Keratinocyte (primary cell): ENCODE measurements at regions not wholly inside any gene's neighbourhood (a gene's known extent, or its start where the extent isn't known, plus 50 kb on each side); places are given as distances from the start of the nearest gene placed in this dataset.

Experiments
- DNase-seq: peaks from one replicate; pipeline ENCODE4 v3.0.0-alpha.2; 2011; ENCODE audit warnings: low read depth, missing footprints, low spot score
- FAIRE-seq: peaks from 2 replicates; lab custom pipeline; 2011; peaks lifted over from hg19 to GRCh38; lab: Jason Lieb, UNC
- H2AFZ ChIP-seq: 2 replicates; pipeline ENCODE4 v1.6.0; 2012; ENCODE audit warnings: low read length, control low read depth, inconsistent platforms; ENCODE audit not compliant: control insufficient read depth
- H3K27ac ChIP-seq: 2 replicates; pipeline ENCODE4 v1.5.1; 2011; ENCODE audit warnings: low read length; ENCODE audit not compliant: control insufficient read depth, insufficient read depth
- H3K27me3 ChIP-seq: 3 replicates; pipeline ENCODE4 v1.6.0; 2011; ENCODE audit warnings: low read length; ENCODE audit not compliant: control insufficient read depth, insufficient read depth; ENCODE audit errors: extremely low read depth
- H3K36me3 ChIP-seq, 2 experiments: 2 replicates in 1 of 2; 3 replicates in 1 of 2; pipeline ENCODE4 v1.5.1; 2011; ENCODE audit warnings: low read length in 2 of 2, mild to moderate bottlenecking in 1 of 2; ENCODE audit not compliant: control insufficient read depth in 2 of 2, insufficient read depth in 2 of 2; ENCODE audit errors: extremely low read depth in 1 of 2
- H3K4me1 ChIP-seq: 3 replicates; pipeline ENCODE4 v1.5.1; 2011; ENCODE audit warnings: low read length; ENCODE audit not compliant: control insufficient read depth, insufficient read depth; ENCODE audit errors: extremely low read depth
- H3K4me2 ChIP-seq: 3 replicates; pipeline ENCODE4 v1.6.0; 2011; ENCODE audit warnings: low read depth, low read length; ENCODE audit not compliant: control insufficient read depth, insufficient read depth; ENCODE audit errors: extremely low read depth
- H3K4me3 ChIP-seq, 3 experiments: fragments of 200-600 bp in 1 of 3; sonication (generic) in 1 of 3; 2 replicates in 2 of 3; 3 replicates in 1 of 3; pipeline ENCODE4 v1.5.1; 2011 to 2016; ENCODE audit warnings: low read length in 3 of 3, mild to moderate bottlenecking in 3 of 3, control low read depth in 2 of 3, inconsistent platforms in 1 of 3, low read depth in 1 of 3, mixed read lengths in 1 of 3, mixed run types in 1 of 3, moderate library complexity in 1 of 3; ENCODE audit not compliant: control insufficient read depth in 2 of 3, insufficient read depth in 2 of 3; ENCODE audit errors: extremely low read depth in 1 of 3
- H3K79me2 ChIP-seq: 2 replicates; pipeline ENCODE4 v1.6.0; 2012; ENCODE audit warnings: low read length; ENCODE audit not compliant: control insufficient read depth, insufficient read depth
- H3K9ac ChIP-seq: 3 replicates; pipeline ENCODE4 v1.6.0; 2011; ENCODE audit warnings: low read length; ENCODE audit not compliant: control insufficient read depth, insufficient read depth; ENCODE audit errors: extremely low read depth
- H3K9me1 ChIP-seq: 3 replicates; pipeline ENCODE4 v1.6.0; 2011; ENCODE audit warnings: low read length; ENCODE audit not compliant: control insufficient read depth, insufficient read depth; ENCODE audit errors: extremely low read depth
- H3K9me3 ChIP-seq: 2 replicates; pipeline ENCODE4 v1.5.1; 2012; ENCODE audit warnings: low read depth, low read length; ENCODE audit not compliant: control insufficient read depth
- H4K20me1 ChIP-seq: 3 replicates; pipeline ENCODE4 v1.6.0; 2011; ENCODE audit warnings: low read length; ENCODE audit not compliant: control insufficient read depth, insufficient read depth; ENCODE audit errors: extremely low read depth
- EZH2 ChIP-seq: IDR thresholded peaks from one replicate; pipeline ENCODE4 v1.6.1; 2012; ENCODE audit warnings: inconsistent platforms, mild to moderate bottlenecking, low read length, moderate library complexity
- dilution Hi-C: fragments of 300-500 bp; cut with MboI; formaldehyde crosslinking; loops from one replicate; pipeline ENCODE4 v1.7.0; 2020; ENCODE audit warnings: low sequenced_read_pairs; ENCODE audit not compliant: extremely low pct_ligation_motif_present
- TF ChIP-seq, protein P1 (sequence below), 3 experiments: IDR thresholded peaks in 1 of 3; conservative IDR thresholded peaks in 1 of 3; optimal IDR thresholded peaks in 1 of 3; 2 replicates in 2 of 3; 3 replicates in 1 of 3; pipeline versions ENCODE3 to v1.5.1; 2011; ENCODE audit warnings: low read length in 3 of 3, mild to moderate bottlenecking in 3 of 3, moderate library complexity in 2 of 3, control low read depth in 1 of 3, inconsistent platforms in 1 of 3; ENCODE audit not compliant: insufficient read depth in 2 of 3; ENCODE audit errors: extremely low read depth in 1 of 3

DNA sequence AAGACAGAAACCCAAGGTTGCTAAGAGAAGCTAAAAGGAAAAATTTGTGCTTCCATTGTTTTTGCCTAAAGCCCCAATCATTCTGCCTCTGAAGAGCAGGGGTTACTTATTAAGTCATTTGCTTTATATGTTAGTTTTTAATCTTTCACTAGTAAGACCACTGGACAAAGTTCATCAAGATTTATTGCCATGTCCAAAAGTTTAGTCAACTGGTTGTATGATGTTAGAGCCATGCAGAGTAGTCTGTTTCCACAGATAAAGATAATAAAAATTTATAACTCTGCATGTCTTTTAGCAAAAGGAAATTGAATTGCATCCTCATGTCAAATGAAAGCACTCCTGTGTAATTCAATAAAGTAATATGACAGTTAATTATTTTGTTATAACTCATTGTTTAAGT is 75.8 kb upstream of the PRKG2 start:
- Histone ChIP-seq H3K9me3 (no peaks in the 10 kb centered on the region), H3K4me1 (no peaks in the 10 kb centered on the region), H3K36me3 (no peaks in the 10 kb centered on the region), H2AFZ (no peak overlapping the region), H4K20me1 (no peaks in the 10 kb centered on the region), H3K4me2 (no peak overlapping the region), H3K27ac (no peak overlapping the region), H3K9ac (no peak overlapping the region), H3K79me2 (no peaks in the 10 kb centered on the region), H3K9me1 (no peaks in the 10 kb centered on the region), H3K27me3 (peaks cover 4% of the 10 kb centered on the region), H3K4me3 (no peak overlapping the region)
- no peak for DNase-seq
- dilution Hi-C loops: no loop called here
- TF ChIP-seq EZH2: no peak
- TF ChIP-seq, protein P1, sequence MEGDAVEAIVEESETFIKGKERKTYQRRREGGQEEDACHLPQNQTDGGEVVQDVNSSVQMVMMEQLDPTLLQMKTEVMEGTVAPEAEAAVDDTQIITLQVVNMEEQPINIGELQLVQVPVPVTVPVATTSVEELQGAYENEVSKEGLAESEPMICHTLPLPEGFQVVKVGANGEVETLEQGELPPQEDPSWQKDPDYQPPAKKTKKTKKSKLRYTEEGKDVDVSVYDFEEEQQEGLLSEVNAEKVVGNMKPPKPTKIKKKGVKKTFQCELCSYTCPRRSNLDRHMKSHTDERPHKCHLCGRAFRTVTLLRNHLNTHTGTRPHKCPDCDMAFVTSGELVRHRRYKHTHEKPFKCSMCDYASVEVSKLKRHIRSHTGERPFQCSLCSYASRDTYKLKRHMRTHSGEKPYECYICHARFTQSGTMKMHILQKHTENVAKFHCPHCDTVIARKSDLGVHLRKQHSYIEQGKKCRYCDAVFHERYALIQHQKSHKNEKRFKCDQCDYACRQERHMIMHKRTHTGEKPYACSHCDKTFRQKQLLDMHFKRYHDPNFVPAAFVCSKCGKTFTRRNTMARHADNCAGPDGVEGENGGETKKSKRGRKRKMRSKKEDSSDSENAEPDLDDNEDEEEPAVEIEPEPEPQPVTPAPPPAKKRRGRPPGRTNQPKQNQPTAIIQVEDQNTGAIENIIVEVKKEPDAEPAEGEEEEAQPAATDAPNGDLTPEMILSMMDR (optimal IDR thresholded peaks at IDR 0.05 in 1 of 3, IDR thresholded peaks at IDR 0.05 in 1 of 3, conservative IDR thresholded peaks at IDR 0.05 in 1 of 3; ENCODE audit: extremely low read depth in 1 of 3, insufficient read depth in 2 of 3, low read length in 3 of 3): no peak
- FAIRE-seq: no peak

DNA sequence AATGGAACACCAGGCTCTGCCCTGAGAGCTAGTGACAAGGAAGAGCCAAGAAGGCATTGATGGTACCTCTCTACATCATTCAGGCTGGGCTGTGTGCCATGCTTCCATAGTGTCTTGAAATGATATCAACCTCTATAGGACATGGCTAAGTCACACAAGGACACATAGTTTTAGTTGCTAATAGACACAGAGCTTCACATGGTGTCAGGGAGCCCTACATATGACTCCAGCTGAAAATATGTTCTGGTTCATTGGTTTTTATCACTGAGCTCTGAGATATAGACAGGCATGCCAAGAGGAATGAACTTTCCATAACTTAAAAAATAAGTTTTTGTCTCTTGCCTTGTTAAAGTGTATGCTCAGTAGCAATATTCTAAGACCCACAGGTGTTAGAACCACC is 72.1 kb upstream of the PRKG2 start:
- Histone ChIP-seq H3K9me3 (no peaks in the 10 kb centered on the region), H3K4me1 (no peaks in the 10 kb centered on the region), H3K4me2 (no peak overlapping the region), H3K4me3 (no peak overlapping the region), H3K9me1 (no peaks in the 10 kb centered on the region), H3K36me3 (no peaks in the 10 kb centered on the region), H3K9ac (no peak overlapping the region), H3K27ac (no peak overlapping the region), H3K27me3 (peaks cover 4% of the 10 kb centered on the region), H3K79me2 (no peaks in the 10 kb centered on the region), H4K20me1 (no peaks in the 10 kb centered on the region), H2AFZ (no peak overlapping the region)
- TF ChIP-seq, protein P1 (optimal IDR thresholded peaks at IDR 0.05 in 1 of 3, IDR thresholded peaks at IDR 0.05 in 1 of 3, conservative IDR thresholded peaks at IDR 0.05 in 1 of 3; ENCODE audit: extremely low read depth in 1 of 3, insufficient read depth in 2 of 3, low read length in 3 of 3): no peak
- no peak for TF ChIP-seq EZH2
- DNase-seq: no peak
- FAIRE-seq: no peak
- dilution Hi-C loops: no loop called here
